TTC549 (cell line): ENCODE measurements at regions not wholly inside any gene's neighbourhood (a gene's known extent, or its start where the extent isn't known, plus 50 kb on each side); places are given as distances from the start of the nearest gene placed in this dataset.

Experiments
- FAIRE-seq: peaks from 2 replicates; lab custom pipeline; 2012; peaks lifted over from hg19 to GRCh38; lab: Jason Lieb, UNC

DNA sequence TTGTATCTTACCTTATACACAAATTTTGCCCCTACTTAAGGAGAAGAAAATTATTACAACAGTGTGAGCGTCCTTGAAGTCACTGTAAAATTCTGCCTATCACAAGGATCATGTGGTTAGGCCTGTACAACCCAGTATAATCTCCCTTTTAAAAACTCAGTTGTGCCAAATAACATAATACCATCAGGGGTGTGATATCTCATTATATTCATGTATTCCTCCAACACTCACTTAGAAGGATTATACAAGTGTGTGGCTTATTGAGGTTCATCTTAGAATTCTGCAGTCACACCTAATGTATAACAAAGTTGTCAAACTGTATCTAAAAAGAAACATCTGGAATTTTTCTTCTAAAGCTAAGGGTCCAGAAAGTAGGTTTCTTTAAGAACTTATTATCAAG lies 998.8 kb upstream of the LRRTM1 start:
- FAIRE-seq = no peak

DNA sequence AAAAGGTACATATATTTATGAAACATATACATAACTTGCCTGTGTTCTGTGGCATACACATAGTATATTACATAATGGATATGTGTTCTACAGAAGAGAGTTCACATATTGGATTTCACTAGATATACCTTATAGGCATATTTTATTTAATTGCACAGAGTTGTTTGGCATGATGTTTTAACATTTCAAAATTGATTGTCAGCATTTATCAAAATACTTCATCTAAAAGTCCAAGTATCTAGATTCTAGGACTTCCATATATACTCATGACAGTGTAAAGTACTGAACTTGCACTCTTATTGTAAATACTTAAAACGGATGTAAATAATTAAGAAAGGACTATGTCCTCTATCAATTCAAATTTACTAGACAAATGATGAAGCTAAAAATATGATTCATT lies 995.3 kb upstream of the LRRTM1 start:
- peak; percentile 5 for FAIRE-seq

DNA sequence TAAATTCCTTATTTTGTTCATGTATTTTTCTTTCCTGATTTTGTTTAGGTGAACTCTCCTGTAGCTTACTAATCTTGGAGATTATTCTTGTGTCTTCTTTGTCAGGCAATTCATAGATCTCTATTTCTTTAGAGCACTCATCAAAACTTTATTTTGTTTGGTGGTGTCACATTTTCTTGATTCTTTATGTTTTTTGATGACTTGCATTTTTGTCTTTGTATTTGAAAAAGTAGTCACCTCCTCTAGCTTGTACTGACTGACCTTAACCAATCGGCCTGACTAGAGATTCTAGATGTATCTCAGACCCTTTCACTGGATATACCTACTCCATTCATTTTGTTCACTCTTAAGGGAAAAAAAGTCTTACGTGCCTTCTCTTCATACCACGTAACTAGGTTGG lies 986.3 kb upstream of the LRRTM1 start:
- FAIRE-seq = no peak

DNA sequence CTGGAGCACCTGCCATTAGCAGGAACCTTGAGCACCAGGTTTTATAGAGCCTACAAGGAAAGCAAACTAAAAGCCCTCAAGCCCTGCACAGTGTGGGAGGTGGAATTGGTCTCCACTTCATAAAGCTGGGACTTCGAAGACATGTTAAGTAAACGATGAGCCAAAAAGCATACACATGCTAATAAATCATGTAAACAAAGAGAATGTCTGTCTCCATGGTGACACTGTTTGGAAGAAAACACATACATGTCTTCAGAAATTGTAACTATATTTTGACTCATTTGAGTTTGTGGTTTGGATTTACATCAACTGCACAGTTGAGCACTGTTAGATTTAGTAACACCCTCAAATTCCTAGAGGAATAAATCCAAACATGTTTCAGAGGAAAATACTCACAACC lies 978.5 kb upstream of the LRRTM1 start:
- FAIRE-seq = no peak

DNA sequence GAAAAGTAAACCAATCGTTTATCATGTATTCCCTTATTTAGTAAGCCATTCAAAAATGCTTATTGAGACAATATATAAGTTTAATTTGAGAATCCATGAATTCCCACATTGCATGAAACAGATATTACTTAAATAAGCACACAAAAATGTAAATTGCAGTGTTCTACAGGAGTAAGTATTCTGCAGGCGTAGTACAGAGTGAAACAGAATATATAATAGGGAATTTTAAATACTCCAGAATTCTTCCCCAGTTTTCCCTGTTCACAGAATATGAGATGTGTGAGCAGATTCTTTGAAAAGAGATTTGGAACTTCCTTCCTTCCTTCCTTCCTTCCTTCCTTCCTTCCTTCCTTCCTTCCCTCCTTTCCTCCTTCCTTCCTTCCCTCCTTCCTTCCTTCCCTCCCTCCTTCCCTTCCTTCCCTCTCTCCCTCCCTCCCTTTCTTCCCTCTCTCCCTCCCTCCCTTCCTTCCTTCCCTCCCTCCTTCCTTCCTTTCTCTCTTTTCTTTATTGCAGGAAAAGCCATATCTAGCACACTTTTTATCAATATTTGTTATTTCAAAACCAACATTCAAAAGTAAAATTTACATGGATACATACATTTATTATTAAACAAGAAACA lies 977.7 kb upstream of the LRRTM1 start:
- no peak for FAIRE-seq

DNA sequence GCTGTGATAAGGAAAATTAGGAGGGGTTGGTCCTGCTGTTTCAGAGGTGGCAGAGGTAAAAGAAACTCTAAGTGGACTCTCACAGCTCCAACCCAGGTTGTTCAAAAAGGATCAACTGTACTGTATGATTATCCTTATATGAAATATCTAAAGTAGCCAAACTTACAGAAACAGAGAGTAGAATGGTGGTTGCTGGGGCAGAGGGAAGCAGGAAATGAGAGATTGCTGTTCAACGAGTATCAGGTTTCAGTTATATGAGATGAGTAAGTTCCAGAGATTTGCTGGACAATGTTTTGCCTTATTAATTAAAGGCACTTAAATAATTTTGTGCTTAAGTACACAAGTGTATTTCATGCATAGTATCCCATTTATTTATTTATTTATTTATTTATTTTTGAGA lies 972.0 kb upstream of the LRRTM1 start:
- no peak for FAIRE-seq

DNA sequence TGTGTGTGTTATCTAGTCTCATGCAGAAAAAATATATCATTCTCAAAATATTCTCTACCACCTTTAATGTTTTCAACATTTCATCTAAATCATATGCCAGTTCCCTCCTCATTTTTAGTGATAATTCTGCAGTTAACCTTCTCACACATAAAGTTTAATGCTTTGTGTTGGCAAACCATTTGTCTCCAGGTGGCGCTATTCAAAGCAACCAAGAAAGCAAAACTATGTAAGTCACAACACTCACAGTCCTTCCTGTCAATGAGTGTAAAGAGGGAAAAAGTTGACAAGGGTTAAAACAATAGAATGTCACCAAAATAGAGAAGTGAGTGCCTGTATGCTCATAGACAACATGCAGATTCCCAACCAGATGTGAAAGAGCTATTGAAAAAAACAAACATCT lies 961.6 kb upstream of the LRRTM1 start:
- no peak for FAIRE-seq

DNA sequence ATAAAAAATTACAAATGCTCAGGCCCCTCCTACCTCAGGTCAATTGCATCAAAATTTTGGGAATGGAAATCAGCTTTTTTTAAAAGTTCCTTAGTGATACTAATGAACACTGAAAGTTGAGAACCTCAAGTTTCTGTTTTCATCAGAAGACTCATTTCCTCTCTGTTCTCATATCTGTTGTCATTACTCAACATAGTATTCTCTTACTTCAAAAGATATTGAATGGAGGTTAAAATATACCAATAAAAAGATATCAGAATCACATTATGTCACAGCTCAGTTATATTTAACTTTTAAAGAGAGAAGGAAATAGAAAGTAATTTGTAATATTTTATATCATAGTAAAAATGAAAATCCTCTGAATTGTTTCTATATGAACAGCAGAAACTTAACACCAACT lies 959.4 kb upstream of the LRRTM1 start:
- FAIRE-seq = no peak

DNA sequence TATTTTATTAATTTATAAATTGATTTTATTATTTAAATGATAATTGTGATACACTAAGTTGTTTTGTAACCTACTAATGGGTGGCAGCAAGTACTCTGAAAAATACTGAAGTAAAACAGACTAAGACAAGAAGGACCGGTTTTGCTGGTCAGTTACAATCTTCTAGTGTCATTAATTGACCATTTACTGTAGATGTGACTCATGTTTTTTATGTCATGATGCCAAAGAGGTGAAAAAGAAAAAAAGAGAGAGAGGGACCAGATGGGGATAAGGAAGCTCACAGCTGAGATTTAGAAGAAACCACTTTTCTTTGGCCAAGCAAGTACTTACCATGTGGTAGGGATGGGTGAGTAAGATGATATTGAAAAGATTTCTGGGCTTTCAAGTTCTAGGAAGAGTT lies 955.8 kb upstream of the LRRTM1 start:
- no peak for FAIRE-seq

DNA sequence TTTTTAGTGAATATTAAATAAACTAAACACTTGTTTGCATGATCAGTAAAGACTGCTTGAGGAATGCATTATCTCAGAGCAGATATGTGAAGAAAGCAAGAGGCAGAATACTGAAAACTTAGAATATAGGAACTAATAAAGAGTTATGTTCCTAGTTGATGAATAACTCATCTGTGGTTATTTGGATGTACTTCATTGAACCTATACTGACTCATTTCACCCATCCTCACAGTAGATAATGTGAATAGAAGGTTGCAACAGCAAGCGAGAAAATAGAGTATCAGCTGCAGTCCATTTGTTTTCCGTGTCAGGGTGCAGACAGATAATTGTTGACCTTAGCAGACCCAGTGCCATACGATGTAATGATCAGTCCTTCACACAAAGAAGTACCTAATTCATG lies 945.7 kb upstream of the LRRTM1 start:
- no peak for FAIRE-seq

DNA sequence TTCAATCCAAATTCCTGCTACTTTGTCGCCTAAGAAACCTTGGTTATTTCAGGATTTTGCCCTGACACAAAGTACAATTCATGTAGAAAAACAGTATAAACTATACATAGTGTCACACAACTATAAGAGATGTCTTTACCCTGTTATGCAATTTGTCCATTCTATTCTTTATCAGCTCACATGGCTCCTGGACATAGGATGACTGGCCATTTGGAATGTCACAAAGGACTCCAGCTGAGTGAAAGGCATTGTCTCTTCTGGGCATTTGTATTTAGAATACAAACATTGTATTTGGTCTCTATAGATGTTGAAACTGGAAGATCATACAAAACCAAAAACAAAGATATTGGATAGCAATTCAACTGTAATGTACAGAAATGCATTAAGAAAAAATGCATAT lies 944.6 kb upstream of the LRRTM1 start:
- no peak for FAIRE-seq

DNA sequence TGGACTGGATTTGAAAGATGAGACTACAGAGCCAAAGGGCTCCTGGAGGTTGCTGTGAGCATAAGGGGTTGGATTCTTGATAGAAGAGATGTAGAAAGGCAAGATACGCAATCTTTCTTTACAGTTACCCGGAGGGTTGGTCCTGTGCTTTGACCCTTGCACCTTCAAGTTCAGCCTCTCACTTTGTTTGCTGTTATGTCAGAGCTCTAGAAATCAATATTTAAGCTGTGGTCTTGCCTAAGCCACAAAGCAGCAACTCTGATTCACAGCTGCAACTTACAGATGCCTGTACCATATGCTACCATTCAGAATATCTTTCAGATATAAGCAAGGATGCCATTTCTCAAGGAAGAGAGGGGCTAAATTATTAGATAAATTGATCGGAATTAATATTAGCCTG lies 943.1 kb upstream of the LRRTM1 start:
- FAIRE-seq = no peak

DNA sequence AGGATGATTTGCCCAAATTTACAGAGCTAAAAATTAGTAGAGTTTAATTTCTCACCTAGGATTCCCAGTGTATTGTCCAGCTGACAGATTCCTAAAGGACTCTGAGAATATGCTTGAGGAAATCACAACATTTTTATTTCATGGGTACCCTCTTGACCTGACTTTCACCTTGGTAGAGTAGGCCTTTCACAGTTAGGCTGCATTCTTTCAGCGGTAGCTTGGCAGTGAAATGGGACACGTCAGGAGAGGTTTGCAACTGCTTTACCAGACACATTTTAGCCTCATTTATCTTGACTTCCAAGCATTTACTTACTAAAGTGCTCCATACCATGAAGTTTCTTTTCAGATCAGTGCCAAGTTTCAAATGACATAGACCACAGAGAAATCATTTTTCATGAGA lies 937.9 kb upstream of the LRRTM1 start:
- no peak for FAIRE-seq

DNA sequence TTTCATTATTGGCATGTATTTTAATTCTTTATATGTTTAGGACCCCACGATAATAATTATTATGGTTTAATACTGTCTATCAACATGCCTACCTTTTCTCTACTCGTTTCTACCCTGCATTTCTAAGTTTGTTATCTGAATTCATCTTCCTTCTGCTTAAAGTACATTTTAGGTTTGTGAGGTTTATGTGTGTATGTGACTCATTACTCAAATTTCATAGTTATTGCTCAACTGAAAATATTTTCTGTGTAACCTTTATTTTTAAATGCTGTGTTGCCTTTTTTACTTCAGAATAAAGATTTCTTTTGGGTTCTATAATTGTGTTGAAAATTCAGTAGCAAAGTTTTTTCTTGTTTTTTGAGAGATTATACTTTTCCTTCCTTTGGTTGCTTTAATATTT lies 933.9 kb upstream of the LRRTM1 start:
- FAIRE-seq = no peak

DNA sequence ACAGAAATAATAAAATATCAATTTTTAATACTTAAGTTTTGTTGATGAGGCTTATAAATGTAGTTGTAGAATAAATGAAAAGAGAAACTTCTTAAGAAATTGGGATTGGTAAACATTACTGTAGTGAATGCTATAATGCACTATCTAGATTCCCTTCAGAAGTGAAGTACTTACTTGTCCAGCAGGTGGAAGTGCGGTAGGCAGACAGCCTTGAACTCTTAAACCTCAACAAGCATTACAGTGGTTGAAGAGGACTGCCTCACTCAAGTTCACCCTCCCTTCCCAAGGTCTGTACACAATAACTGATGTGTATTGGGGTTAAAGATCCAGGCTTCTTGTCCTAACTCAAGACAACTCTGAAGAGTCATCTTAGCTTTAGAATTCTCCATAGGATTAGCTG lies 931.0 kb upstream of the LRRTM1 start:
- no peak for FAIRE-seq

DNA sequence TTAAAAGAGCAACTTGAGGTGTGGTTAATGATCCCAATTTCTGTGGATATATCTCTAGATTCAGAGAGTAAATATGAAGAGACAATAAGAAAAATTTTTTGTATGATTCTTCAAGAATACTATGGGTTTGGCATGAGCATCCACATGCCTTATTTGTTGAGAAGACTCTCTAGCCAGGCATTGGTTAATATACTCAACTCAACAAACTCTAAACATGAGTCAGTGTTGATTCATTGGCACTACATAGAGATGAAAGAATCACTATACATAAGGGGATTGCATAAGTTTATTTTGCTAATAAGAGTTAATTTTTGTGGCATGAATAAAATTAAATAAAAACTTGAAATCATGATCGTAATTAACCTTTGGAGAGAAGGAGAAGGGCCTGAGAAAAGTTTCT lies 930.2 kb upstream of the LRRTM1 start:
- no peak for FAIRE-seq

DNA sequence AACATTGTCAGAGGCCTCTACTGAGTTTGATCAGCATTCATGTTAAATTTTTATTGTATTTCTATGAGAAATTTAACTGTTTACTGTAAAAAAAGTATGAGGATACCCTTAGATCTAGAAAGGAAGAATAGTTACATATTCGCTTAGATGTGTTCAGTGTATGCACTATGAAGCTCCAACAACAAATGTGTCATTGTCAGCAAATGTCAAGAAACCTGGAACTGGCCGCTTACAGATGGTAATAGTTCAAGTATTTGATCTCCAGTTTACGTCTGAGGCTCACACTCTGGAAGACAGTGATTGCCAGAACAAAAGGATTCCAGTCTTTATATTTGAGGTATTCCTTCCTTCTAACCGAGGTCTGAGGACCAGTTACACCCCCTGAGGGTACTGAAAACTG lies 921.2 kb upstream of the LRRTM1 start:
- FAIRE-seq = no peak

DNA sequence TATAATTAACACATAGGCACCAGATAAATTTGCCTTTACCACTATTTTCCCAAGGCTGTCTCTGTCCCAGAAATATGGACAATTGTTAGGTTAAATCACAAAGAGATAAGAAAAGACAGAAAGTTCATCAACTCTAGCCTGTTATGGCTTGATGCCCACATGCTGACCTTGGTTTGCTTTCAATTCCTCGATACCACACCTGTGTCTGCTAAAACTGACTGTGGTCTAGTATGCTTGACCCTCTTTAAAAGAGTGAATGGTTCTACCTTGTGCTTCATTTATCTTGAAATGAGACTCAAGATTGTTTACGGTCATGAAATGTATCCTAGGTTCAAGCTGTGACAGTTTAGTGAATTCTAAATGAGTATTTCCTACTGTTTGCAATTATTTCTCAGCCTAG lies 909.0 kb upstream of the LRRTM1 start:
- no peak for FAIRE-seq

DNA sequence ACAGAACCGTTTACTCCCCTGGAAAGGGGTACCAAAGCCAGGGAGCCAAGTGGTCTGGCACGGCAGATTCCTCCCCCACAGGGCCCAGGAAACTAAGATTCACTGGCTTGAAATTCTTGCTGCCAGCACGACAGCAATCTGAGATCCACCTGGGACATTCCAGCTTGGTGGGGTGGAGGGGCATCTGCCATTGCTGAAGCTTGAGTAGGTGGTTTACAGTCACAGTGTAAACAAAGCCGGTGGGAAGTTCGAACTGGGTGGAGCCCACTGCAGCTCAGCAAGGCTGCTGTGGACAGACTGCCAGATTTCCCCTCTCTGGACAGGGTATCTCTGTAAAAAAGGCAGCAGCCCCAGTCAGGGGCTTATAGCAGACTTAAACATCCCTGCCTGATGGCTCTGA lies 901.7 kb upstream of the LRRTM1 start:
- no peak for FAIRE-seq

DNA sequence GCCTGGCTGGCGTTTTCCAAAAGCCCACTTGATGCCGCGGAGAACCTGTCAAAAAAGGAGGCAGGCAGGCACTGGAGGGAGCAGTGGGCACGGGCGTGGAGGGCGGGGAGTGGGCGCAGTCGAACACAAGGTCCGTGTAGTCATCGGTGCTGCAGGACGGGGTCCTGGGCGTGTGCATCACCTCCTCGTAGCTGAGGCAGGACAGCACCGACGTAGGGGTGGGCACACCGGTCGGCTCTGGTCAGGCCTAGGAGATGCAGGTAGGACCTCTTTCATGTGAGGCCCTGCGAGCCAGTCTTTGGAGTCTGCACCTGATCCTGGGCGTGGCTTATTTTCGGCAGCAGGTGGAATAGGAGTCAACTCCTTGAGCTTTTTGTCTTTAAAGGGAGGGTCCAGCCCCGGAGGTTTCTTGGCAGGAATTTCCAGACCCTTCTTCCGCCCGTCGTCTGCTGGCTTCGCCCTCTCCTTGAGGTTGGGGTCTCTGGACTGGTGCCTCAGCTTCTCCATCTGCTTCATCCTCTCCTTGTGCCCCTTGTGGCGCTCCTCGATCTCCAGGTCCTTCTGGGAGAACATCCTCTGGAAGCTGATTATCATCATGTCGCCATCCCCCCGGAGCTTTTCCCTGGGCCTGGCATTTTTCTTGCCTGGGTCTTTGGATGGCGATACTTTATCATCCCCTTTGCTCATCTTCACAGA lies 892.5 kb upstream of the LRRTM1 start:
- no peak for FAIRE-seq

DNA sequence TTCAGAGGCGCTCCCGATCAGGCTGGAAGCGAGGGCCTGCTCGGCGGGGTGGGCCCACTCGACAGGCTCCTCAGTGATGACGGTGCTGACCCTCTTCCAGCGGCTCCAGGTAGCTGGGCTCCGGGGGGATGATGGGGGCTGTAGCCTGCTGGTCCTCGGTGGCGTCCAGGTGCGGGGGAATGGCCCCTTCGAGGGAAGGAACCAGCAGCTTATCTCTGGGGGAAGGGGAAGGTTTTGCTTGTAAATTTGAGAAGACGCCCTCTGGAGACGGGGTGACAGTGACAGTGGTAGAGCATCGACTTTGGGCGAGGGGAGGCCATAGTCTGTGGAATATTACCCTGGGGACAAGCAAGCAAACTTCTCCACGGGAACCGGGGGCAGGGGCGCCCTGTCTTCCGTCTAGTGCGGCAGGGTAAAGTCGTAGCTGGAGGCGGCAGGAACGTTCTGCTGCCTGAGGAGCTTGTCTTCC lies 891.9 kb upstream of the LRRTM1 start:
- no peak for FAIRE-seq

DNA sequence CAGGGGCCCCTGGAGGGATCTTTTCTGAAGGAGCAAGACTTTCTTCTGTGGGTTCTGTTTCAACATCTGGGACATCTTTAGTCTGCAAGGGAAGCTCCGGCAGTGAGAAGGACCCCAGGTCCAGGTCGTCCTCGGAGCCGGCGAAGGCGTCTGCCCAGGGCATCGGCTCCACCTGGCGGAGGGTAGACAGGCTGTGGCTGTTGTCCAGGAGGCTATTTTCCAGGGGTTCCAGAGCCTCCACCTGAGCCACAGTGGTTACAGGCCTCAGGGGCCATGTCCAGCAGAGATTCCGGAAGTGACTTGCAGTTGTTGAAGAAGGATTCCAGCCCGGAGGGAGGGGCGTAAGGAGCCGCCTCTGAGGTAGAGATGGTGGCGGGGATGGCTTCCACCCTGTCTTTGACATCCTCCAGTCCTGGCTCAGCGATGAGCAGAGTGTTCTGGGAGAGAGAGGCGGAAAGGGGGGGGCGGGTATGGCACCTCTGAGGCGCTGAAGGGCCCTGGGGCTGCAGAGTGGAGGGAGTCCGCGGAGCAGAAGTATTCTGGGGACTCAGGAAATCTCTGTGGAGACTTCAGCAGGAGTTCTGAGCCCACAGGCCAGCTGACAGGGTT lies 891.3 kb upstream of the LRRTM1 start:
- no peak for FAIRE-seq

DNA sequence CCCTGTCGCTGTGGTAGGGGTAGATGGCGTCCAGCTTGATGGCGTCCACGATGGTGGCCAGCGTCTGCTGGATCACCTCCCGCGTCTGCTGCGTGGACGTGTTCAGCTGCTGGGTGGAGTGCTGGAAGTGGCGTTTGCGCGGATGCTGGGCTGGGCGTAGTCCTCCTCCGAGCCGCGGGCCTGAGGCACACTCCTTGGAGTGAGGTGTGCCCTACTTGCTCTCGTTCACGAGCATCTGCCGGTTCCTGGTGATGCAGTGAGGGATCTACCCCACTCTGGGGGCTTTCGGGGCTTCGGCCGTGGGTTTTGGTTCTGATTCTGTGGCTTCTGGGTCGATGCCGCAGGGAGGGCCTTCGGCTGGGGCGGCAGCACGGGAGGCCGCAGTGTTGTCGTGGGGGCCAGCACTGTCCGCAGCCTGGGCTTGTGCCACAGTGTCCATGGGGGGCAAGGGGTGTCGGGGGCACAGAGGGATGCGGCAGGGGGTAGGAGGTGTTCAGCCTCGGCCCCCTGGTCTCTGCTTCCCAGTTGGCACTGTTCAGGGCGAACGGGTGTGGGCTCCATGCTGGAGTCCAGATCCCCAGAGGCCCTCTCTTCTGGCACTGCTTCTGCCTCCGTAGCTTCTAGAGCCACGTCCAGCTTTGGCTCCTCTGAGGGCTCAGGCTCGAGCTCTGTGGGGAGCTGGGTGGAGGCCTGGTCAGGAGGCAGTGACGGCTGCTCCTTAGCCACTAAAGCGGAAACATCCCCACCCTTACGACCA lies 890.6 kb upstream of the LRRTM1 start:
- no peak for FAIRE-seq
